HG03108 (cell line): ENCODE measurements at regions not wholly inside any gene's neighbourhood (a gene's known extent, or its start where the extent isn't known, plus 50 kb on each side); places are given as distances from the start of the nearest gene placed in this dataset.
"Not testable (repeated sequence)": the region's sequence is repeated elsewhere in the genome, so short reads cannot be mapped to it uniquely, and the experiment has no call there.

Experiments used
- ATAC-seq: cut with Tn5 transposase; IDR thresholded peaks from one replicate; pipeline ENCODE4 v1.9.1; 2021; ENCODE audit warnings: moderate library complexity; ENCODE audit not compliant: unreplicated experiment

DNA sequence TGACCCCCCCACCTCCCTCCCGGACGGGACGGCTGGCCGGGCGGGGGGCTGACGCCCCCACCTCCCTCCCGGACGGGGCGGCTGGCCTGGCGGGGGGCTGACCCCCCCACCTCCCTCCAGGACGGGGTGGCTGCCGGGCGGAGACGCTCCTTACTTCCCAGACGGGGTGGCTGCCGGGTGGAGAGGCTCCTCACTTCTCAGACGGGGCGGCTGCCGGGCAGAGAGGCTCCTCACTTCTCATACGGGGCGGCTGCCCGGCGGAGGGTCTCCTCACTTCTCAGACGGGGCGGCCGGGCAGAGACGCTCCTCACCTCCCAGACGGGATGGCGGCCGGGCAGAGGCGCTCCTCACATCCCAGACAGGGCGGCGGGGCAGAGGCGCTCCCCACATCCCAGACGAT, 84.7 kb downstream of the OR2B2 start:
- not testable (repeated sequence) for ATAC-seq

DNA sequence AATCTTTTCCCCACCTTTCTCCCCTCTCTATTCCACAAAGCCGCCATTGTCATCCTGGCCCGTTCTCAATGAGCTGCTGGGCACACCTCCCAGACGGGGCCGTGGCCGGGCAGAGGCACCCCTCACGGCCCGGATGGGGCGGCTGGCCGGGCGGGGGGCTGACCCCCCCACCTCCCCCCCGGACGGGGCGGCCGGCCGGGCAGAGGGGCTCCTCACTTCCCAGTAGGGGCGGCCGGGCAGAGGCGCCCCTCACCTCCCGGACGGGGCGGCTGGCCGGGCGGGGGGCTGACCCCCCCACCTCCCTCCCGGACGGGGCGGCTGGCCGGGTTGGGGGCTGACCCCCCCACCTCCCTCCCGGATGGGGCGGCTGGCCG, 85.6 kb downstream of the OR2B2 start:
- not testable (repeated sequence) for ATAC-seq

DNA sequence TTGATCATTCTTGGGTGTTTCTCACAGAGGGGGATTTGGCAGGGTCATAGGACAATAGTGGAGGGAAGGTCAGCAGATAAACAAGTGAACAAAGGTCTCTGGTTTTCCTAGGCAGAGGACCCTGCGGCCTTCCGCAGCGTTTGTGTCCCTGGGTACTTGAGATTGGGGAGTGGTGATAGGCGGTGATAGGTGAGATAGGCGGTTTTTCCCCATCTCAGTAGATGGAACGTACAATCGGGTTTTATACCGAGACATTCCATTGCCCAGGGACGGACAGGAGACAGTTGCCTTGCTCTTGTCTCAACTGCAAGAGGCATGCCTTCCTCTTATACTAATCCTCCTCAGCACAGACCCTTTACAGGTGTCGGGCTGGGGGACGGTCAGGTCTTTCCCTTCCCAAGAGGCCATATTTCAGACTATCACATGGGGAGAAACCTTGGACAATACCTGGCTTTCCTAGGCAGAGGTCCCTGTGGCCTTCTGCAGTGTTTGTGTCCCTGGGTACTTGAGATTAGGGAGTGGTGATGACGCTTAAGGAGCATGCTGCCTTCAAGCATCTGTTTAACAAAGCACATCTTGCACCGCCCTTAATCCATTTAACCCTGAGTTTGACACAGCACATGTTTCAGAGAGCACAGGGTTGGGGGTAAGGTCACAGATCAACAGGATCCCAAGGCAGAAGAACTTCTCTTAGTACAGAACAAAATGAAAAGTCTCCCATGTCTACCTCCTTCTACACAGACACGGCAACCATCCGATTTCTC, 86.2 kb downstream of the OR2B2 start:
- not testable (repeated sequence) for ATAC-seq

DNA sequence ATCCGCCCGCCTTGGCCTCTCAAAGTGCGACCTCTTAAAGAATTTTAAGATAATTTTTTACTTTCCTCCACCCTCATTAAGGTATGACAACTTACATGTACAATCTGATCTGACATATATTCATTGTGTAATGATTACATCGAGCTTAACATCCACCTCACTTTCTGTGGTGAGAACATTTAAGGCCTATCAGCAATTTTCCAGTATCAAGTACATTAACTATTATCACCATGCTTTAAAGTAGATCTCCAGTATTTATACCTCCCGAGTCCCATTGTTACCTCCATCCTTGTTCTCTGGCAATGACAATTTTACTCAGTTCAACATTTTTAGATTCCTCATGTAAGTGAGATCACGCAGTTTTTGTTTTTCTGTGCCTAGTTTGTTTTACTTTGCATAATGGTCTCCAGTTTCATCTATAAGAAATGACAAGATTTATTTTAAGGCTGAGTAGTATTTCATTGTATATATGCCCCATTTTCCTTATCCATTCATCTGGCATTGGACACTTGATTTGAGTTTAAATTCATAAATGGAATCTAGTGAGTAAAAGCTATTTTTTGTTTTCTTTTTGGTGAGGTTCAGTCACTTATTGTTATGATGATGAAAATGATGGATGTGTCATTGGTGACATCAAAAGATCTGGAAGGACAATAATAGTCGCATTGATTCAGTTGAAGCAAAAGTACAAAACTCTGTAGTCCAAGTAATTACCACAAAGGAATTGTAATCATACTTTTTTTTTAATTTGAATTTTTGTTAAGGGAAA, 87.0 kb downstream of the OR2B2 start:
- no peak for ATAC-seq

DNA sequence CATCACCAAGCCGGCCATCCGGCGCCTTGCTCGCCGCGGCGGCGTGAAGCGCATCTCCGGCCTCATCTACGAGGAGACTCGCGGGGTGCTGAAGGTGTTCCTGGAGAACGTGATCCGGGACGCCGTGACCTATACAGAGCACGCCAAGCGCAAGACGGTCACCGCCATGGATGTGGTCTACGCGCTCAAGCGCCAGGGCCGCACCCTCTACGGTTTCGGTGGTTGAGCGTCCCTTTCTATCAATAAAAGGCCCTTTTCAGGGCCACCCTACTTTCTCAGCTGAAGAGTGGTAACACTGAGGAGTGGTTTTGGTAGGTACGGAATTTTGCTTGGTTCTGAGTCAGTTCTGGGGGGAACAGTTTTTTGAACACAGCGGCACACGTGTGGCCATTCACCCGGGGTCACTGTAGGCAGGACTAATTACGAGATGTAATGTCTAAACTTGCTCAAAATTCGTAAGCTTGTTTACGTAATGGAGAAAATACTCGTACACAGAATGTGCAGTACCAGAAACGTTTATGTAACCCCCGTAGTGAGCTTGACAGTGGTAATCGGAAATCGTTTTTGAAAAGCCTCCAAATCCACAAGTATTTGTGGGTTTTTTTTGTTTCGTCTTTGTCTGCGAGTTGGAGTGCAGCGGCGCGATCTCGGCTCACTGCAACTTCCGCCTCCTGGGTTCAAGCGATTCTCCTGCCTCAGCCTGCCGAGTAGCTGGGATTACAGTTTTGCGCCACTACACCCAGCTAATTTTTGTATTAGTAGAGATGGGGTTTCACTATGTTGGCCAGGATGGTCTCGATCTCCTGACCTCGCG, 87.8 kb downstream of the OR2B2 start:
- peak; percentile 39 for ATAC-seq

DNA sequence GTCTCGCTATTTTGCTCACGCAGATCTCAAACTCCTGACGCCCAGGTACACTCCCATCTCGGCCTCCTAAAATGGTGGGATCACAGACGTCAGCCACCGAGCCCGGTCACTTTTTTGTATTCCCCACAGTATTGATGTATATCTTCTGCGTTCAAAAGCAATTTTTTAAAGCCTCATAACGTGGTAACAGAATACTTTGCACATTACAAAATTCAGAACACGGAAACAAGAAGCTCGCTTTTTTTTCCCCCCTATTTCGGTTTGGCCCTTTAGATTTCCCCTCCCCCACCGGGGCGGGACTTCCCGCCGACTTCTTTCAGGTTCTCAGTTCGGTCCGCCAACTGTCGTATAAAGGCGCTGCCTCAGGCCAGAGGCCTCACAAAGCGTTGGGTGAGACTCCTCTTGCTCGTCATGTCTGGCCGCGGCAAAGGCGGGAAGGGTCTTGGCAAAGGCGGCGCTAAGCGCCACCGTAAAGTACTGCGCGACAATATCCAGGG, 88.4 kb downstream of the OR2B2 start:
- ATAC-seq: peak; percentile 53

DNA sequence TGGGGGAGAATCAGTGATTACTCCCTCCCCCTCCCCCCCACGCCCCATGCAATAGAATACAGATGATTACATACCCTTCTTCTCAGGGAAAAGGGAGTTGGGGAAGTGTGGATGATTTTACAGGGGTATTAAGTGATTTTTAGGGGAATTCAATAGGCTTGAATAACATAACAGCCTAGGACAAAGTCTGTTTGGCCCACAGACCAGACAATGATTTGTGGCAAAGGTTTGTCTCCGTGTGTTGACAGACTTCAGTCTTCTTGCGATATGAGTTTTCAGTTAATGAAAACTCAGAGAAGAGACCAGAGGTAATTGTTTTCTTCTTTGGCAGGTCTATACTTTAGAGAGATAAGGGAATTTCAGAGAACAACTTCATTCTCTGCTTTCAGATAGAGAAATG, 95.3 kb downstream of the OR2B2 start:
- ATAC-seq: no peak

DNA sequence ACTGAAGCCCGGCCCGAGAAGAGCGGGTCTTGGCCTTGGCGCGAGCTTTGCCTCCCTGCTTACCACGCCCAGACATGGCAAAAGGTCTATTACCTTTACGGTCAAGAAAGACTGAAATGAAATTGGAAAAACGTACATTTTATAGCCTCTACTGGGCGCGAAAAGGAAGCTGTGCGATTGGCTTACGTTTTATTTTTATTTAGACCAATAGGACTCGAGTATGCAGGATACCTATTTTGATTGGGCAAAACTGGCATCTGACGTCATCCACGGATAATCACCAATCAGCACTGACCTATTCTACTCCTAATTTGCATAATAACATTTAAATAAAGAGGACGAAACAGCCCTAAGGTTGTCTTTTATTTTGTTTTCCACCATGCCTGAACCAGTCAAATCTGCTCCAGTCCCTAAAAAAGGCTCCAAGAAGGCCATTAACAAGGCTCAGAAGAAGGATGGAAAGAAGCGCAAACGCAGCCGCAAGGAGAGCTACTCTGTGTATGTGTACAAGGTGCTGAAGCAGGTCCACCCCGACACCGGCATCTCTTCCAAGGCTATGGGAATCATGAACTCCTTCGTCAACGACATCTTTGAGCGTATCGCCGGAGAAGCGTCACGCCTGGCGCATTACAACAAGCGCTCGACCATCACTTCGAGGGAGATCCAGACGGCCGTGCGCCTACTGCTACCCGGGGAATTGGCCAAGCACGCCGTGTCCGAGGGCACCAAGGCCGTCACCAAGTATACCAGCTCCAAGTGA, 97.4 kb downstream of the OR2B2 start:
- peak; percentile 56 for ATAC-seq

DNA sequence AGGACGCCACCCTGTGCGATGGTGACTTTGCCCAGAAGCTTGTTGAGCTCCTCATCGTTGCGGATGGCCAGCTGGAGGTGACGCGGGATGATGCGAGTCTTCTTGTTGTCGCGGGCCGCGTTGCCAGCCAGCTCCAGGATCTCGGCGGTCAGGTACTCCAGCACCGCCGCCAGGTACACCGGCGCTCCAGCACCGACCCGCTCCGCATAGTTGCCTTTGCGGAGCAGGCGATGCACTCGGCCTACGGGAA, 97.9 kb downstream of the OR2B2 start:
- not testable (repeated sequence) for ATAC-seq

DNA sequence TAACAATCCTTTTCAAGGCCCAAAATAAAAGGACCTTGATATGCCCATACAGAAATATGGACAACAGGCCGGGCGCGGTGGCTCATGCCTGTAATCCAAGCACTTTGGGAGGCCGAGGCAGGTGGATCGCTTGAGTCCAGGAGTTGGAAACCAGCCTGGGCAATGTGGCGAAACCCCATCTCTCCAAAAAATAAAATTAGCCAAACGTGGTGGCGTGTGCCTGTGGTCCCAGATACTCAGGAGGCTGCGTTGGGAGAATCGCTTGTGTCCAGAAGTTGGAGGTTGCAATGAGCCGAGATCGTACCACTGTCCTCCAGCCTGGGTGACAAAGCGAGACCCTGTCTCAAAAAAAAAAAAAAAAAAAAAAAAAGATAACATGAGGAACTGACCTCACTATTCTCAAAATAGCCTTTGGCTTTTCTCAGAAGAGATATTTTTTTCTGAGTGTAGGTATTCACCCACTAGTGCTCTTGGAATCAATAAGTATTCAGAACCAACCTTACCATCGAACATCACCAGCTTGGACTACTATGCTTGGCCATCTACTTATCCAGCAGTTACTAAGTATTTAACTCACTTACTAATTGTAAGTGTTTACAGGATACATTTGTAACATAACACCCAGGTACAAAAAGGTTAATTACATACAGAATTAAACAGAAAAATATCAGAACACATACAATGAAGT, 99.2 kb downstream of the OR2B2 start:
- no peak for ATAC-seq

DNA sequence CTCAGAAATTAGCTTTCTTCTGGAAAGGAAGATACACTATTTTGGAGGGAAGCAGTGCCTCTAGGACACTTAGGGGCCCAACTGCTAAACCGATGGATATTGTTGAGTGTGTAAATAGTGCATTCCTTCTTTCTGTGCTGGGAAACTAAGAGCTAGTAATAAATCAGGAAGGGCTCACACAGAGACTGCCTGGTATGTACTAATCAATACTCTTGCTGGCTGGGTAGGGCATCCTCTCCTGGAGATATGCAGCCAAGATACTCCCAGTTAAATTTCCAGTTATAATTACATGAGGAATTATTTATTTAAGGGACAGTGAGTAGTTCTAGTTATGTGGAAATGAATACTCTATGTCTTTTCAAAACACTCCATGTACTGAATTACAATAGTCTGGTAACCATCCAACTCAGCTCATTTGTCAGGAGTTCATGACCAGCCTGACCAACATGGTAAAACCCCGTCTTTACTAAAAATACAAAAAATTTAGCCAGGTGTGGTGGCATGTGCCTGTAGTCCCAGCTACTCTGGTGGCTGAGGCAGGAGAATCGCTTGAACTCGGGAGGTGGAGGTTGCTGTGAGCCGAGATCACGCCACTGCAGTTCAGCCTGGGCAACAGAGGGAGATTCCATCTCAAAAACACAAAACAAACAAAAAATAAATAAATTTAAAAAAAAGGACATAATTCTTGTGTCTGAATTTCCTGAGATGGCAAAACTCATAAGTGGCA, 100.0 kb downstream of the OR2B2 start:
- no peak for ATAC-seq

DNA sequence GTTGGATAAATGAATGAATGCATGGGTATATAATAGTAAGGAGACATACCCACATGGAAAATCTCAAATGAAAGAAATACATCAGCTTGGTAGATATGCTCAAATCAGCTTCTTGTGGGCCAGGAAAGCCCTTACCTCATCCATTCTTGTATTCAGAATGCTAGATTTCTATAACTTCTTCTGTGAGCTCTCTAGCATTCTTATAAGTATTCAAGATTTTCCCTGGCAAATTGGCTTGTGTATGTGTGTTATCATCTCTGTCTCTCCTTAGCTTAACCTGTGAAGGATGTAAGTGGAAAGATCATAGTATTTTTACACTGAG, 100.8 kb downstream of the OR2B2 start:
- ATAC-seq: no peak

DNA sequence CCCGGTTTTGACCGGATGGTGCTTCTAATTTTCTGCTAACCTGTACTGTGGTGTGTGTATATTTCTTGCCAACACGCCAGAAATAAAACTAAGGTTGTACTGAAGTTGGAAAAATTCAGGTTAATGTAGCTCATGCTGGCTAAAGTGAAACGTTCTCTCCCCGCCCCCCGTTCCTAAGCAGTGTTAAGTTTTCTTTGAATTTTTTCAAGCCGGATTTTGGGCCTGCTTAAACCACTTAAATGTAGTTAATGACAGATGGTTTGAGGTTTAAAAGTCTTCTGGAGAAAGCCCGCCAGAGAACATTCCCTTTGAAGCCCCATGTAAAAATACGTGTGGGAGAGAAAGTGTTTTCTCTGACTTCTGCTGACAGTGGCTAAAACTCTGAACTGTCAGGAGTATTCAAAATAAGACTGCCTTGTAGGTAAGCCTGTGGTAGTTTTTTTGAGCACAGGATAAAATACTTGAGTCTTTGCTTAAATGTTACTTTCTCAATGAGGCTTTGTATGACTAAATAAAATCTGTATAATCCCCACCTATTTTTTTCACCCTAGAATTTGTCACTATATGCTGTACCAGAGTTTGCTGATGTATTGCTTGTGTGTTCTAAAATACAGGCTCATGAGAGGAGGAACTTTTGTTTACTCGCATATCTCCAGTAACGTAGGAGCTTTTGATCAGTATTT, 101.3 kb downstream of the OR2B2 start:
- ATAC-seq: no peak

DNA sequence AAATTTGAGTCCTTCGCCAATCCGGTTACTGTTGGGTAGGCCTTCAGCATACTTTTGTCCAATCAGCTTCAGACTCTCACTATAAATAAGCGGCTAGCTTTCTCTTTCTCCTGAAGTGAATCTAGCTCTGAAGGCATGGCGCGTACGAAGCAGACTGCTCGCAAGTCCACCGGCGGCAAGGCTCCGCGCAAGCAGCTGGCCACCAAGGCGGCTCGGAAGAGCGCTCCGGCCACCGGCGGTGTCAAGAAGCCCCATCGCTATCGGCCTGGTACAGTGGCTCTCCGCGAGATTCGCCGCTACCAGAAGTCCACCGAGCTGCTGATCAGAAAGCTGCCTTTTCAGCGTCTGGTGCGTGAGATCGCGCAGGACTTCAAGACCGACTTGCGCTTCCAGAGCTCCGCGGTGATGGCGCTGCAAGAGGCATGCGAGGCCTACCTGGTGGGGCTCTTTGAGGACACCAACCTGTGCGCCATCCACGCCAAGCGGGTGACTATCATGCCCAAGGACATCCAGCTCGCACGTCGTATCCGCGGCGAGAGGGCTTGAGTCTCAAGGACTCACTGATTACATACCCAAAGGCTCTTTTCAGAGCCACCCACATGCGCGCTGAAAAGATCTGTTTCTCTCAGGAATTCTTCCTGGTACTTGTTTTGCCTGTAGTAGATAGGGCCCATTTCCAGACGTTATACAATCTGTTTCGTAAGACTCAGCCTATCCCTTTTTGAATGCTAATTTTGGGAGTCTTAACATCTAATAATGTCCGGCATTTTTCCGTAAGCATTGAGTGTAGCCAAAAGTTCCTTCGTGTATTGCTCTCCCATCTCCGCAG, 102.0 kb downstream of the OR2B2 start:
- ATAC-seq: peak; percentile 20

DNA sequence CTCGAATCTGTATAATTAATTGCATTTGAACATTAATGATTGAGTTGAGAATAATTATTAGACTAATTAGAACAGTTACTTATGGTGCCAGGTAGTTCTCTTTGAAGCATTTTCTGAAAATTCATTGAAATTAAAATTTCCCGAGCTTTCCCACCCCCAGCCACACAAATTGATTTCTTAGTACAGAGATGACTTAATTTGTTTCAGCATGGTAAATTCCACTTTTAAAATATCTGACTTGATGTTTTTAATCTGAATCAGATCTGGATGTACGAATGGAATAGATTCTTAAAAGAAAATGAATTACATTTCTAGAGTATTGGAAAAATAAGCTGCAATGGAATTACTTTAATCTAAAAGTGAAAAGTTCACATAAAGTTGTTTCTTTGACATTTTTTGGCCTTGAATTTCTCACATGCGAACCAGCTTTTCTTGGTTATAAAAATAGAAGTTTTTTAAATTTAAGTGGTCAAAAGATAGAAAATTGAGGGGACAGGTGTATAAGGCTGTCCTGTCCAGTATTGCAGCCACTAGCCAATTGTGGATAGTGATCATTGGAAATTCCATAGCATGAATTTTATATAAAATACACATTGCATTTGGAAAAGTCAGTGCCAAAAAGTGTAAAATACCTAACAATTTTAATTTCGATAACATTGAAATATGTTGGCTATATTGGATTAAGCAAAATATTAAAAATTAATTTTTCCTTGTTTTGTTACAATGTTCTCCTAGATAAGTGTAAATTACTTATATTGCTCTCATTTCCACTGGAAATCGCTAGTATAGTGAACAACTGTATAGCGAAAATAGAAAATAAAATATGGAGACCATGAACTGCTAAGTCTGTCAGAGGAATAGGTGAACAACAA, 102.9 kb downstream of the OR2B2 start:
- ATAC-seq: no peak

DNA sequence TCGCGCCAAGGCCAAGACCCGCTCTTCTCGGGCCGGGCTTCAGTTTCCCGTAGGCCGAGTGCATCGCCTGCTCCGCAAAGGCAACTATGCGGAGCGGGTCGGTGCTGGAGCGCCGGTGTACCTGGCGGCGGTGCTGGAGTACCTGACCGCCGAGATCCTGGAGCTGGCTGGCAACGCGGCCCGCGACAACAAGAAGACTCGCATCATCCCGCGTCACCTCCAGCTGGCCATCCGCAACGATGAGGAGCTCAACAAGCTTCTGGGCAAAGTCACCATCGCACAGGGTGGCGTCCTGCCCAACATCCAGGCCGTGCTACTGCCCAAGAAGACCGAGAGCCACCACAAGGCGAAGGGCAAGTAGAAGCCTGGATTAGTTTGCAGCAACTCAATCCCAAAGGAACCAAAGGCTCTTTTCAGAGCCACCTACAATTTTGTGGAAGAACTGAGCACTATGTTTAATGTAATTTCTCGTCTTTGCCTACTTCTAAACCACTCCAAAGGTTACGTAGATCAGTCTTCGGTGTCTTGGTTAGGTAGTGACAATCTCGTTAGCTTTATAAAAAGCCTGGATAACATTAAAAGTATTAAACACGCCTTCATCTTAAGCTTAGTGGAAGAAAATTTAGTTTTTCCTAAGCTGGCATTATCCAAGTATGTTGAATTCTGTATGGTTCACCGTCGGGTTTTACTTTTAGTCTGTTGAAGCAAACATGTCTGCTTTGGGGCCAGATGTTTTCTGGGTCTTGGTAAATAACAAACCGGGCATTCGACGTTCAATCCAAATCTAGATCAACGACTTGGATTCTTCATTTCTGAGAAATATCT, 103.7 kb downstream of the OR2B2 start:
- ATAC-seq: not testable (repeated sequence)
